Lower leg skin (tissue), 4 donors: ENCODE measurements at regions not wholly inside any gene's neighbourhood (a gene's known extent, or its start where the extent isn't known, plus 50 kb on each side); places are given as distances from the start of the nearest gene placed in this dataset.

Source experiments
- DNase-seq, 2 donors: peaks; one replicate each; pipeline ENCODE4 v3.0.0-alpha.2; 2019; ENCODE audit warnings: low spot score in 2 of 2
- H3K4me3 ChIP-seq: fragments of 200-600 bp; sonication (generic); 2 replicates; pipeline ENCODE4 v1.5.1; 2017; ENCODE audit warnings: mild to moderate bottlenecking, low read depth; ENCODE audit not compliant: poor library complexity, severe bottlenecking
- CTCF ChIP-seq, 3 donors: fragments of 450-650 bp; IDR thresholded peaks; one replicate each; pipeline ENCODE4 v1.5.1; 2016; ENCODE audit warnings: antibody characterized with exemption in 3 of 3, mild to moderate bottlenecking in 3 of 3, moderate library complexity in 2 of 3
- POLR2A ChIP-seq, 2 donors: fragments of 450-650 bp; IDR thresholded peaks; one replicate each; pipeline ENCODE4 v1.6.1; 2016 to 2017; ENCODE audit warnings: antibody characterized with exemption in 2 of 2, mild to moderate bottlenecking in 1 of 2, moderate library complexity in 1 of 2
- WGBS, 2 donors: methylation state at CpG; one replicate each; pipeline ENCODE4 v1.1.5; 2018; 5-methylcytosine and 5-hydroxymethylcytosine counted together
- intact Hi-C: fragments of 100-400 bp; cut with DNase I; formaldehyde crosslinking; loops from one replicate; pipeline ENCODE4 v1.15.0; 2023; ENCODE audit warnings: low total_unique reads

GRCh38 chr13:40056898-40057619 lies 401.6 kb downstream of the COG6 start:
- TF ChIP-seq POLR2A (IDR thresholded peaks at IDR 0.05) (no peak), CTCF (IDR thresholded peaks at IDR 0.05) (no peak)
- WGBS, 2 donors, result 42 to 57% methylated on average over 4 of the region's 4 CpGs
- no peak overlapping the region for H3K4me3 ChIP-seq
- intact Hi-C loops, result loop anchor here (10.0 kb wide), 1 partner anchor 608 kb away; the partner anchor contains the start of gene FOXO1
- DNase-seq, result no peak

- 77 to 87% methylated on average over 3 of the region's 3 CpGs for WGBS, 2 donors
- DNase-seq, result no peak
- H3K4me3 ChIP-seq, result no peak overlapping the region
- intact Hi-C loops, result loop anchor here (10.0 kb wide), 1 partner anchor 606 kb away; the partner anchor contains the start of gene FOXO1
- TF ChIP-seq CTCF (IDR thresholded peaks at IDR 0.05) (no peak), POLR2A (IDR thresholded peaks at IDR 0.05) (no peak)
Observed at GRCh38 chr13:40058757-40059236, 403.3 kb downstream of the COG6 start.

- intact Hi-C loops, result loop anchor here (10.0 kb wide), 1 partner anchor 605 kb away; the partner anchor contains the start of gene FOXO1
Observed at GRCh38 chr13:40059540-40060232, 404.2 kb downstream of the COG6 start.

GRCh38 chr13:40060296-40061007 lies 405.0 kb downstream of the COG6 start:
- peak; percentile 86 to 94 for DNase-seq
- no peak overlapping the region for H3K4me3 ChIP-seq
- TF ChIP-seq POLR2A (IDR thresholded peaks at IDR 0.05) (no peak), CTCF (IDR thresholded peaks at IDR 0.05) (no peak)
- WGBS, 2 donors, result 31 to 38% methylated on average over 4 of the region's 4 CpGs
- intact Hi-C loops, result no loop called here

More at GRCh38 chr13:40059540-40060232, 404.2 kb downstream of the COG6 start:
- DNase-seq, result no peak
- 41% methylated on average over 8 of the region's 8 CpGs for WGBS, 2 donors
- TF ChIP-seq POLR2A (IDR thresholded peaks at IDR 0.05), result no peak
- no peak for TF ChIP-seq CTCF (IDR thresholded peaks at IDR 0.05)
- H3K4me3 ChIP-seq, result no peak overlapping the region

- 69 to 70% methylated on average over 7 of the region's 7 CpGs for WGBS, 2 donors
- intact Hi-C loops, result no loop called here
Observed at GRCh38 chr13:40061466-40062450, 406.3 kb downstream of the COG6 start.

More at GRCh38 chr13:40061466-40062450, 406.3 kb downstream of the COG6 start:
- no peak overlapping the region for H3K4me3 ChIP-seq
- DNase-seq, result no peak
- TF ChIP-seq POLR2A (IDR thresholded peaks at IDR 0.05), result no peak
- no peak for TF ChIP-seq CTCF (IDR thresholded peaks at IDR 0.05)
